Hepatocyte (in vitro differentiated cells): ENCODE measurements at regions not wholly inside any gene's neighbourhood (a gene's known extent, or its start where the extent isn't known, plus 50 kb on each side); places are given as distances from the start of the nearest gene placed in this dataset.

Experiments
- DNase-seq: peaks from one replicate; pipeline ENCODE4 v3.0.0-alpha.2; 2016; ENCODE audit warnings: low spot score
- H2AFZ ChIP-seq: fragments of 200-600 bp; sonication (generic); 2 replicates; pipeline ENCODE4 v1.6.0; 2016; ENCODE audit warnings: antibody characterized with exemption, mild to moderate bottlenecking
- H3K27ac ChIP-seq: fragments of 200-600 bp; sonication (generic); 2 replicates; pipeline ENCODE4 v1.5.1; 2016; ENCODE audit warnings: mild to moderate bottlenecking
- H3K27me3 ChIP-seq: fragments of 200-600 bp; sonication (generic); 2 replicates; pipeline ENCODE4 v1.6.1; 2016
- H3K36me3 ChIP-seq: fragments of 200-600 bp; sonication (generic); replicated peaks from 2 replicates; pipeline ENCODE4 v1.5.1; 2016; ENCODE audit warnings: low read depth; ENCODE audit not compliant: insufficient read depth
- H3K4me1 ChIP-seq: fragments of 200-600 bp; sonication (generic); 2 replicates; pipeline ENCODE4 v1.5.1; 2016; ENCODE audit warnings: mild to moderate bottlenecking, moderate library complexity; ENCODE audit not compliant: insufficient read depth
- H3K4me2 ChIP-seq: fragments of 200-600 bp; sonication (generic); 2 replicates; pipeline ENCODE4 v1.6.0; 2016
- H3K4me3 ChIP-seq: fragments of 200-600 bp; sonication (generic); 2 replicates; pipeline ENCODE4 v1.5.1; 2016; ENCODE audit warnings: mild to moderate bottlenecking
- H3K79me2 ChIP-seq: fragments of 200-600 bp; sonication (generic); 2 replicates; pipeline ENCODE4 v1.6.0; 2017; ENCODE audit warnings: mild to moderate bottlenecking
- H3K9me2 ChIP-seq: fragments of 200-600 bp; sonication (generic); replicated peaks from 2 replicates; pipeline ENCODE4 v1.6.0; 2017; ENCODE audit warnings: mild to moderate bottlenecking; ENCODE audit not compliant: insufficient read depth
- H3K9me3 ChIP-seq: fragments of 200-600 bp; sonication (generic); 2 replicates; pipeline ENCODE4 v1.5.1; 2016; ENCODE audit warnings: low read depth, mild to moderate bottlenecking
- H4K20me1 ChIP-seq: fragments of 200-600 bp; sonication (generic); 2 replicates; pipeline ENCODE4 v1.6.0; 2016; ENCODE audit warnings: mild to moderate bottlenecking; ENCODE audit not compliant: insufficient read depth, poor library complexity, severe bottlenecking
- CTCF ChIP-seq: fragments of 200-600 bp; sonication (generic); IDR thresholded peaks from 2 replicates; pipeline ENCODE4 v1.5.1; 2016; ENCODE audit warnings: antibody characterized with exemption, mild to moderate bottlenecking; ENCODE audit not compliant: poor library complexity
- EZH2 ChIP-seq: fragments of 200-600 bp; sonication (generic); IDR thresholded peaks from 2 replicates; pipeline ENCODE4 v1.6.1; 2016; ENCODE audit warnings: antibody characterized with exemption, mild to moderate bottlenecking, borderline replicate concordance
- EZH2phosphoT487 ChIP-seq: fragments of 200-600 bp; sonication (generic); IDR thresholded peaks from one replicate; pipeline ENCODE4 v1.6.1; 2018; ENCODE audit warnings: antibody characterized with exemption, mild to moderate bottlenecking, low read depth, moderate library complexity; ENCODE audit not compliant: unreplicated experiment, severe bottlenecking
- WGBS: methylation state at CpG from one replicate; pipeline ENCODE4 v1.1.6; 2016; ENCODE audit warnings: low lambda C conversion rate; ENCODE audit errors: missing lambda C conversion rate; 5-methylcytosine and 5-hydroxymethylcytosine counted together

GRCh38 chr2:18077231-18077630 lies 198.8 kb downstream of the KCNS3 start:
- no peaks in the 10 kb centered on the region for H3K9me3 ChIP-seq
- H2AFZ ChIP-seq = no peak overlapping the region
- no peaks in the 10 kb centered on the region for H3K4me1 ChIP-seq
- no peak for TF ChIP-seq CTCF
- TF ChIP-seq EZH2phosphoT487 = no peak
- TF ChIP-seq EZH2 = no peak
- no peak overlapping the region for H3K4me2 ChIP-seq
- no peak overlapping the region for H3K27ac ChIP-seq
- no peaks in the 10 kb centered on the region for H3K9me2 ChIP-seq
- H3K27me3 ChIP-seq = no peaks in the 10 kb centered on the region
- no peaks in the 10 kb centered on the region for H3K79me2 ChIP-seq
- 73% methylated on average over 1 of the region's 1 CpG for WGBS
- H4K20me1 ChIP-seq = no peaks in the 10 kb centered on the region
- H3K4me3 ChIP-seq = no peak overlapping the region
- H3K36me3 ChIP-seq = no peaks in the 10 kb centered on the region
- no peak for DNase-seq

- Histone ChIP-seq H3K36me3 (no peaks in the 10 kb centered on the region), H4K20me1 (no peaks in the 10 kb centered on the region), H3K27me3 (peaks cover 3% of the 10 kb centered on the region), H3K4me3 (no peak overlapping the region), H3K27ac (no peak overlapping the region), H3K9me3 (no peaks in the 10 kb centered on the region), H3K79me2 (no peaks in the 10 kb centered on the region), H2AFZ (no peak overlapping the region), H3K9me2 (no peaks in the 10 kb centered on the region), H3K4me2 (no peak overlapping the region), H3K4me1 (no peaks in the 10 kb centered on the region)
- DNase-seq = no peak
- no peak for TF ChIP-seq EZH2phosphoT487
- TF ChIP-seq CTCF = no peak
- TF ChIP-seq EZH2 = no peak
- WGBS = 69% methylated on average over 5 of the region's 5 CpGs
These were observed 196.0 kb downstream of the KCNS3 start for GRCh38 chr2:18074476-18074875.

- no peak overlapping the region for H3K4me3 ChIP-seq
- H4K20me1 ChIP-seq = no peaks in the 10 kb centered on the region
- no peak overlapping the region for H3K27ac ChIP-seq
- H3K79me2 ChIP-seq = no peaks in the 10 kb centered on the region
- H3K9me2 ChIP-seq = no peaks in the 10 kb centered on the region
- H3K27me3 ChIP-seq = peaks cover 3% of the 10 kb centered on the region
- H2AFZ ChIP-seq = no peak overlapping the region
- H3K9me3 ChIP-seq = no peaks in the 10 kb centered on the region
- 78% methylated on average over 2 of the region's 2 CpGs for WGBS
- DNase-seq = no peak
- H3K4me1 ChIP-seq = peaks cover 1% of the 10 kb centered on the region
- no peaks in the 10 kb centered on the region for H3K36me3 ChIP-seq
- H3K4me2 ChIP-seq = no peak overlapping the region
- TF ChIP-seq EZH2 = no peak
- no peak for TF ChIP-seq EZH2phosphoT487
- no peak for TF ChIP-seq CTCF
These were observed 195.1 kb downstream of the KCNS3 start for GRCh38 chr2:18073601-18074000.
